ENCODE measurements at regions not wholly inside any gene's neighbourhood (a gene's known extent, or its start where the extent isn't known, plus 50 kb on each side); places are given as distances from the start of the nearest gene placed in this dataset.
A peak's percentile ranks its signal among the peaks of the same experiment; 100 is the strongest.

DNA sequence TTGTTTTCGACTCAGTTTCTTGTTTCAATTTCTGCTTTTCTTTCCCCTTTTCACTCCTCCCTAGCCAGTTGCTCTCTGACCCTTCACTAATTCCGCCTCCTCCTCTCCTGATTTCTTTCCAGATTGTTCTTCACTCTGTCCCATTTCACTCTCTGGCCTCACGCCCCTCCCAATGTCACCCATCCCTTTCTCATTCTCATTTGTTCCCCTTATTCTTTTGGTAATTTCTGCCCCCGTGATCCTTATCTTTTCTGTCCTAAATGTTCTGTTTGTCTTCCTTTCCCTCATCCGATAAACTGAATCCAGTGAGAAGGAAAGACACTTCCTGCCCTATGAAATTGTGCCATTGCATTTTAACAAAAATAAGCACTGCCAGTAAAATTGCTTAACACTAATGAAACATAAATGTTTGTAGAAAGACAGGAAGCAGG lies 94.5 kb upstream of the RASGEF1B start:
- H3K4me1 ChIP-seq (ENCODE audit: control insufficient read depth, insufficient read depth, low read length): peaks cover 28% of the 10 kb centered on the region
- no peaks in the 10 kb centered on the region for H3K36me3 ChIP-seq (ENCODE audit: control insufficient read depth in 2 of 2, insufficient read depth in 2 of 2, low read length in 1 of 2)
- no TSS peak for BruUV-seq (replicated peaks)
- peak overlapping the region; percentile 50 for H3K4me2 ChIP-seq (ENCODE audit: control insufficient read depth, insufficient read depth)
- no peaks in the 10 kb centered on the region for H3K27me3 ChIP-seq (replicated peaks in 1 of 2; ENCODE audit: control insufficient read depth in 2 of 2, insufficient read depth in 2 of 2, low read length in 1 of 2)
- ChIA-PET SMC1A (ENCODE audit: uncharacterized antibody, unreplicated experiment) (no interaction called here), RAD21 (ENCODE audit: unreplicated experiment) (no interaction called here), POLR2A (no interaction called here), CTCF (no interaction called here)
- H2AFZ ChIP-seq (ENCODE audit: control insufficient read depth, low read depth, low read length): peak overlapping the region; percentile 38; the same call in 1 of the 2 replicates
- ATAC-seq: no peak
- no peaks in the 10 kb centered on the region for H4K20me1 ChIP-seq (ENCODE audit: control insufficient read depth, insufficient read depth)
- H3K27ac ChIP-seq (ENCODE audit: control insufficient read depth, insufficient read depth): no peak overlapping the region
- in situ Hi-C loops (cut with MboI): no loop called here
- no peaks in the 10 kb centered on the region for H3K79me2 ChIP-seq (ENCODE audit: control insufficient read depth, insufficient read depth, low read length)
- no peaks in the 10 kb centered on the region for H3K9me3 ChIP-seq (replicated peaks; ENCODE audit: control insufficient read depth, insufficient read depth, low read length)
- no peak overlapping the region for H3K9ac ChIP-seq (ENCODE audit: control insufficient read depth, insufficient read depth, low read length)
- TF ChIP-seq DPF2 (IDR thresholded peaks at IDR 0.05) (no peak), SUPT20H (IDR thresholded peaks at IDR 0.05; ENCODE audit: borderline replicate concordance, control insufficient read depth, low read depth, low read length) (no peak), NRF1 (conservative IDR thresholded peaks at IDR 0.05; ENCODE audit: low read depth, low read length) (no peak), CUX1 (IDR thresholded peaks at IDR 0.05; ENCODE audit: insufficient replicate concordance, low read depth, low read length) (no peak), EED (IDR thresholded peaks at IDR 0.05; ENCODE audit: low read depth) (no peak), WRNIP1 (IDR thresholded peaks at IDR 0.05; ENCODE audit: borderline replicate concordance, low read depth, low read length) (no peak), SIN3A (IDR thresholded peaks at IDR 0.05; ENCODE audit: low read depth, low read length) (no peak), SIX5 (IDR thresholded peaks at IDR 0.05; ENCODE audit: low read depth, low read length, severe bottlenecking) (no peak), ZZZ3 (IDR thresholded peaks at IDR 0.05; ENCODE audit: control insufficient read depth, insufficient read length, low read depth) (no peak), RUNX3 (IDR thresholded peaks at IDR 0.05; ENCODE audit: low read length) (no peak)
- FAIRE-seq: no peak
- intact Hi-C loops (cut with micrococcal nuclease; ENCODE audit: unreplicated experiment): loop anchor here (5.0 kb wide), 1 partner anchor 99 kb away; no protein-coding TSS in a partner anchor
- no peak overlapping the region for H3K4me3 ChIP-seq
- DNase-seq (ENCODE audit: low read depth, low spot score): no peak
- 34% methylated on average over 5 of the region's 5 CpGs for WGBS (ENCODE audit: insufficient coverage, insufficient replicate concordance, low lambda C conversion rate, missing lambda C conversion rate)

Data from GM12878 (cell line).